WTC11 (cell line): ENCODE measurements at regions not wholly inside any gene's neighbourhood (a gene's known extent, or its start where the extent isn't known, plus 50 kb on each side); places are given as distances from the start of the nearest gene placed in this dataset.

ENCODE experiments used
- ATAC-seq: fragments of 200-7000 bp; cut with Tn5 transposase; 2 replicates; pipeline ENCODE4 v1.10.0; 2021; ENCODE audit warnings: mild to moderate bottlenecking, moderate library complexity
- CTCF ChIA-PET: fragments of 300-600 bp; sonication (Branson Sonifier 250); formaldehyde crosslinking; loops from one replicate; lab custom pipeline; 2021; ENCODE audit warnings: antibody characterized with exemption; lab: Charles Lee
- POLR2A ChIA-PET: fragments of 350-600 bp; sonication (Branson Sonifier 250); formaldehyde crosslinking; loops from one replicate; lab custom pipeline; 2021; ENCODE audit warnings: antibody characterized with exemption; lab: Charles Lee
- DNase-seq: peaks from one replicate; pipeline ENCODE4 v3.0.0; 2021; ENCODE audit warnings: low spot score
- H3K27ac Mint-ChIP-seq: 2 replicates; pipeline ENCODE4 v1.8.0; 2021; ENCODE audit warnings: mixed read lengths
- H3K27me3 Mint-ChIP-seq: 2 replicates; pipeline ENCODE4 v1.8.0; 2021; ENCODE audit warnings: low read depth, mild to moderate bottlenecking, moderate library complexity, mixed read lengths
- H3K36me3 Mint-ChIP-seq: 2 replicates; pipeline ENCODE4 v1.8.0; 2021; ENCODE audit warnings: mixed read lengths
- H3K4me1 Mint-ChIP-seq: 2 replicates; pipeline ENCODE4 v1.8.0; 2022; ENCODE audit warnings: mixed read lengths
- H3K4me3 Mint-ChIP-seq: 2 replicates; pipeline ENCODE4 v1.8.0; 2021; ENCODE audit warnings: mild to moderate bottlenecking, moderate library complexity, mixed read lengths
- H3K9me3 Mint-ChIP-seq: 2 replicates; pipeline ENCODE4 v1.8.0; 2021; ENCODE audit warnings: mixed read lengths
- ATF1 ChIP-seq: sonication (generic); formaldehyde crosslinking; IDR thresholded peaks from 2 replicates; pipeline ENCODE4 v1.8.1; 2023; ENCODE audit warnings: mild to moderate bottlenecking, moderate library complexity, missing genetic modification reagents
- EMX1 ChIP-seq: fragments of 250-450 bp; sonication (Bioruptor Pico); IDR thresholded peaks from 2 replicates; pipeline ENCODE4 v1.8.0; 2021; ENCODE audit warnings: mild to moderate bottlenecking
- FOXP1 ChIP-seq: sonication (generic); formaldehyde crosslinking; IDR thresholded peaks from 2 replicates; pipeline ENCODE4 v1.8.0; 2022; ENCODE audit warnings: missing genetic modification reagents, mild to moderate bottlenecking, moderate library complexity, borderline replicate concordance
- GTF2I ChIP-seq: fragments of 250-450 bp; sonication (Bioruptor Pico); conservative IDR thresholded peaks from 2 replicates; pipeline ENCODE4 v1.4.0; 2021; ENCODE audit warnings: mild to moderate bottlenecking
- MYBL2 ChIP-seq: sonication (generic); formaldehyde crosslinking; IDR thresholded peaks from 2 replicates; pipeline ENCODE4 v1.8.1; 2023; ENCODE audit warnings: mild to moderate bottlenecking, moderate library complexity, missing genetic modification reagents
- NFE2L1 ChIP-seq: sonication (generic); formaldehyde crosslinking; IDR thresholded peaks from 2 replicates; pipeline ENCODE4 v1.8.1; 2023; ENCODE audit warnings: missing genetic modification reagents
- SOX15 ChIP-seq: fragments of 250-450 bp; sonication (Bioruptor Pico); IDR thresholded peaks from 2 replicates; pipeline ENCODE4 v1.9.0; 2021; ENCODE audit warnings: mild to moderate bottlenecking
- STAT6 ChIP-seq: sonication (generic); formaldehyde crosslinking; conservative IDR thresholded peaks from 2 replicates; pipeline ENCODE4 v1.8.1; 2023; ENCODE audit warnings: mild to moderate bottlenecking, low read depth, missing genetic modification reagents, moderate library complexity
- ZNF263 ChIP-seq: sonication (generic); formaldehyde crosslinking; IDR thresholded peaks from 2 replicates; pipeline ENCODE4 v1.8.1; 2022; ENCODE audit warnings: low read depth, mild to moderate bottlenecking, moderate library complexity, missing genetic modification reagents
- ZNF671 ChIP-seq: fragments of 250-450 bp; sonication (Bioruptor Pico); IDR thresholded peaks from 2 replicates; pipeline ENCODE4 v1.8.0; 2021; ENCODE audit warnings: mild to moderate bottlenecking
- TF ChIP-seq, protein P1 (sequence below): fragments of 200-600 bp; IDR thresholded peaks from 2 replicates; pipeline ENCODE4 v1.8.0; 2022; ENCODE audit warnings: antibody characterized with exemption
- TF ChIP-seq, protein P2 (sequence below): sonication (generic); formaldehyde crosslinking; IDR thresholded peaks from 2 replicates; pipeline ENCODE4 v1.8.0; 2023; ENCODE audit warnings: missing genetic modification reagents, mild to moderate bottlenecking, borderline replicate concordance

- no peak for DNase-seq
- ChIA-PET CTCF (interaction anchor here (1.1 kb wide), 1 partner anchor 85 kb away, joined by 3 read pairs; no protein-coding TSS in a partner anchor), POLR2A (interaction anchor here (0.6 to 0.7 kb wide), 2 partner anchors 28 to 672 kb away, joined by 3 to 5 read pairs; no protein-coding TSS in a partner anchor)
- H3K27me3 Mint-ChIP-seq = no peaks in the 10 kb centered on the region; the same call in 1 of the 2 replicates
- H3K9me3 Mint-ChIP-seq = peaks cover 11% of the 10 kb centered on the region
- H3K4me3 Mint-ChIP-seq = no peak overlapping the region
- no peak overlapping the region for H3K27ac Mint-ChIP-seq
- no peak for ATAC-seq
- TF ChIP-seq, protein P1, sequence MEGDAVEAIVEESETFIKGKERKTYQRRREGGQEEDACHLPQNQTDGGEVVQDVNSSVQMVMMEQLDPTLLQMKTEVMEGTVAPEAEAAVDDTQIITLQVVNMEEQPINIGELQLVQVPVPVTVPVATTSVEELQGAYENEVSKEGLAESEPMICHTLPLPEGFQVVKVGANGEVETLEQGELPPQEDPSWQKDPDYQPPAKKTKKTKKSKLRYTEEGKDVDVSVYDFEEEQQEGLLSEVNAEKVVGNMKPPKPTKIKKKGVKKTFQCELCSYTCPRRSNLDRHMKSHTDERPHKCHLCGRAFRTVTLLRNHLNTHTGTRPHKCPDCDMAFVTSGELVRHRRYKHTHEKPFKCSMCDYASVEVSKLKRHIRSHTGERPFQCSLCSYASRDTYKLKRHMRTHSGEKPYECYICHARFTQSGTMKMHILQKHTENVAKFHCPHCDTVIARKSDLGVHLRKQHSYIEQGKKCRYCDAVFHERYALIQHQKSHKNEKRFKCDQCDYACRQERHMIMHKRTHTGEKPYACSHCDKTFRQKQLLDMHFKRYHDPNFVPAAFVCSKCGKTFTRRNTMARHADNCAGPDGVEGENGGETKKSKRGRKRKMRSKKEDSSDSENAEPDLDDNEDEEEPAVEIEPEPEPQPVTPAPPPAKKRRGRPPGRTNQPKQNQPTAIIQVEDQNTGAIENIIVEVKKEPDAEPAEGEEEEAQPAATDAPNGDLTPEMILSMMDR = no peak
- no peak for TF ChIP-seq ZNF671 (CRISPR knock-in tag)
- TF ChIP-seq, protein P2, sequence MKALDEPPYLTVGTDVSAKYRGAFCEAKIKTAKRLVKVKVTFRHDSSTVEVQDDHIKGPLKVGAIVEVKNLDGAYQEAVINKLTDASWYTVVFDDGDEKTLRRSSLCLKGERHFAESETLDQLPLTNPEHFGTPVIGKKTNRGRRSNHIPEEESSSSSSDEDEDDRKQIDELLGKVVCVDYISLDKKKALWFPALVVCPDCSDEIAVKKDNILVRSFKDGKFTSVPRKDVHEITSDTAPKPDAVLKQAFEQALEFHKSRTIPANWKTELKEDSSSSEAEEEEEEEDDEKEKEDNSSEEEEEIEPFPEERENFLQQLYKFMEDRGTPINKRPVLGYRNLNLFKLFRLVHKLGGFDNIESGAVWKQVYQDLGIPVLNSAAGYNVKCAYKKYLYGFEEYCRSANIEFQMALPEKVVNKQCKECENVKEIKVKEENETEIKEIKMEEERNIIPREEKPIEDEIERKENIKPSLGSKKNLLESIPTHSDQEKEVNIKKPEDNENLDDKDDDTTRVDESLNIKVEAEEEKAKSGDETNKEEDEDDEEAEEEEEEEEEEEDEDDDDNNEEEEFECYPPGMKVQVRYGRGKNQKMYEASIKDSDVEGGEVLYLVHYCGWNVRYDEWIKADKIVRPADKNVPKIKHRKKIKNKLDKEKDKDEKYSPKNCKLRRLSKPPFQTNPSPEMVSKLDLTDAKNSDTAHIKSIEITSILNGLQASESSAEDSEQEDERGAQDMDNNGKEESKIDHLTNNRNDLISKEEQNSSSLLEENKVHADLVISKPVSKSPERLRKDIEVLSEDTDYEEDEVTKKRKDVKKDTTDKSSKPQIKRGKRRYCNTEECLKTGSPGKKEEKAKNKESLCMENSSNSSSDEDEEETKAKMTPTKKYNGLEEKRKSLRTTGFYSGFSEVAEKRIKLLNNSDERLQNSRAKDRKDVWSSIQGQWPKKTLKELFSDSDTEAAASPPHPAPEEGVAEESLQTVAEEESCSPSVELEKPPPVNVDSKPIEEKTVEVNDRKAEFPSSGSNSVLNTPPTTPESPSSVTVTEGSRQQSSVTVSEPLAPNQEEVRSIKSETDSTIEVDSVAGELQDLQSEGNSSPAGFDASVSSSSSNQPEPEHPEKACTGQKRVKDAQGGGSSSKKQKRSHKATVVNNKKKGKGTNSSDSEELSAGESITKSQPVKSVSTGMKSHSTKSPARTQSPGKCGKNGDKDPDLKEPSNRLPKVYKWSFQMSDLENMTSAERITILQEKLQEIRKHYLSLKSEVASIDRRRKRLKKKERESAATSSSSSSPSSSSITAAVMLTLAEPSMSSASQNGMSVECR (CRISPR knock-in tag) = no peak
- TF ChIP-seq MYBL2 = no peak
- TF ChIP-seq EMX1 (CRISPR knock-in tag) = no peak
- no peaks in the 10 kb centered on the region for H3K4me1 Mint-ChIP-seq
- no peaks in the 10 kb centered on the region for H3K36me3 Mint-ChIP-seq
Measured at GRCh38 chr17:65470783-65471182, 90.7 kb downstream of the AXIN2 start.

DNA sequence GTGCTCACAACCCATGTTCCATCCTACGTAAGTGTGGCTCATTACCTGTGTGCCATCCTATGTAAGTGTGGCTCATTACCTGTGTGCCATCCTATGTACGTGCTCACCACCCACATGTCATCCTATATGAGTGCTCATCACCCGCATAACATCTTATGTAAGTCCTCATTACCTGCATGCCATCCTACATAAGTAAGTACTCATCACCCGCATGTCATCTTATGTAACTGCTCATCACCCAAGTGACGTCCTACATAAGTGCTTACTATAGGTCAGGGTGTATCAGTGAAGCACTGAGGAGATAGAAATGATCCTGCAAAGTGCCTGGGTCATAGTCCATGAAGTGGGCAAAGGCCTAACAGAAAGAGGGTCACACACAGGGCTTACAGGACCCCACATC lies 93.1 kb downstream of the AXIN2 start:
- CTCF ChIA-PET = no interaction called here
- H3K9me3 Mint-ChIP-seq = no peaks in the 10 kb centered on the region
- POLR2A ChIA-PET = no interaction called here
- ATAC-seq (no peak), DNase-seq (no peak)
- no peaks in the 10 kb centered on the region; the same call in 1 of the 2 replicates for H3K27me3 Mint-ChIP-seq
- no peak overlapping the region for H3K27ac Mint-ChIP-seq
- H3K36me3 Mint-ChIP-seq = no peaks in the 10 kb centered on the region
- no peak overlapping the region for H3K4me3 Mint-ChIP-seq
- H3K4me1 Mint-ChIP-seq = peaks cover 9% of the 10 kb centered on the region
- TF ChIP-seq FOXP1 (CRISPR knock-in tag) (no peak), ATF1 (CRISPR knock-in tag) (no peak), SOX15 (CRISPR knock-in tag) (no peak), NFE2L1 (CRISPR knock-in tag) (no peak), GTF2I (CRISPR knock-in tag) (no peak), ZNF263 (no peak), STAT6 (CRISPR knock-in tag) (no peak)
- TF ChIP-seq, protein P2 (CRISPR knock-in tag) = no peak
